HG02571 (cell line): ENCODE measurements at regions not wholly inside any gene's neighbourhood (a gene's known extent, or its start where the extent isn't known, plus 50 kb on each side); places are given as distances from the start of the nearest gene placed in this dataset.
"Not testable (repeated sequence)": the region's sequence is repeated elsewhere in the genome, so short reads cannot be mapped to it uniquely, and the experiment has no call there.

Source experiments
- ATAC-seq: cut with Tn5 transposase; IDR thresholded peaks from one replicate; pipeline ENCODE4 v1.9.1; 2021; ENCODE audit warnings: mild to moderate bottlenecking, moderate library complexity; ENCODE audit not compliant: unreplicated experiment

DNA sequence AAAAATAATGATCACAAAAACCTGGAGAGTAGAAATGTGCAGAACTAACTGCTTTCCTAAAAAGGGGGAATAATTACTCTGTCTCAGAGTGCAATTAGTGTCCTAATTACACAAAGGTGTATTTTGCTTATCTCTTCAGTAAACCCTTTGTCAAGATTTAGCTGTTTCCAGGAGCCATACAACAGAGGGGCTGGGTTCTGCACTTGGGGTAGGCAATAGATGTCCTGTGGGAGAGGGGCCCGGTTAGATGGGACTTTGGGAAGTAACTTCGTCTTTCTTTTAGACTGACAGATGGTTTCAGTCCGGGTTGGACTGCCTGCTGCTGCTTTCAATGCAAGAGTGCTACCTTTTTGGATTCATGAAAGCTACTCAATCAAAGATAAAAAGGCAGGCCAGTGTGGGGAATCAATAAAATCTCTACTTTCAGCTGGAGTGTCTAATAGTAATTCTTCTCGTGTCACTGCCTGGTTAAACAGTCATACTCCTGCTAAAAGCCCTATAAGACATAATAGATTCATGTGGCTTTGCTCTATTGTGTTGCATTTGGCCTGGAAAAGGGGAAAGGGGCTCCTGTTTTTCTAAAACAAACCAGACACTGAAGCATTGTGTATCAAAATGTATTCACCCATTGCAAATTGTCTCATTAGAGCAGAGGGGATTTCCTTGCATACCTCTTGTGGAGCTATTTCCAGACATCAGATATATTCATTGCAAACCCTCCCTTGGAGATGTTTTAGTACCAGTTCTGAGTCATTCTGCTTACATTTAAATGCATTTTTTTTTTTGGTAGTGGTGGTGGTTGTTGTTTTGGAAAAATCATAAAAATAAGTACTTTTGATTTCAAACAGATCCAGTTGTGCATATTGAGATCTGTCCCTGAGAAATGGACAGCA is 83.3 kb upstream of the PCDH8 start:
- ATAC-seq, result no peak

DNA sequence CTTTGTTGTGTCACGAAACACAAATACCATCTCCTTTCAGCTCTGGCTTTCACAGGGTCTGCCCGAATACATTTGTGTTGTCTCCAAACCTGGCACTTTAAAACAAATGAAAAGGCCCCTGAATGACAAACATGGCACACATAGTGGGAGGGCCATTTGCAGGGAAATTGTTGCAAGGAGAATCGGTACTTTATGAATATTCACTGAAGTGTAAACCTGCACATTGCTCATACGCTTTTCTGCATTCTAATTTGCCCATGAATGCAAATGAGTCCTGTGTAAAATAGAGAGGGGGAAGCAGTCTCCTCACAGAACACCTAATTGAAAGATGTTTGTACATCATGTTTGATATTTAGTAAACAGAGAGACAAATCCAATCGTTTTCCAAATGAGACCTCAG is 82.7 kb upstream of the PCDH8 start:
- no peak for ATAC-seq

DNA sequence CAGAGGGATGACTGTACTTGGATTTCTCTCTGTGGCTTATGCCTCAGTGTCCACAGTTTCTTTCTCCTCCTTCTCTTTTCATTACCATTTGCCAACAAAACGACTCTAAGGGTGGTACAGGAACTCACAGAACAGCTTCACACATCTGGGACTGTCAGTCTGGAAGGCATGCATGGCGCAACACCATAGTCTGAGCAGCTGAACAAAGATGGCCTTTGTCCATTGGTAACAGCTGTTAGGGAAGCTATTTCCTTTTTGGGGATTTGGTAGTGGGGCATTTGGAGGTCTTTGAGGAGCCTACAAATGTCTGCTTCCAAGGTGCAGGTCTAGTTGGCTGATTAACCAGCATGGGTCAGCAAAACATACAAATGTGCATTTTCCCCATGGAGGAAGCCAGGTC is 81.4 kb upstream of the PCDH8 start:
- ATAC-seq, result no peak

DNA sequence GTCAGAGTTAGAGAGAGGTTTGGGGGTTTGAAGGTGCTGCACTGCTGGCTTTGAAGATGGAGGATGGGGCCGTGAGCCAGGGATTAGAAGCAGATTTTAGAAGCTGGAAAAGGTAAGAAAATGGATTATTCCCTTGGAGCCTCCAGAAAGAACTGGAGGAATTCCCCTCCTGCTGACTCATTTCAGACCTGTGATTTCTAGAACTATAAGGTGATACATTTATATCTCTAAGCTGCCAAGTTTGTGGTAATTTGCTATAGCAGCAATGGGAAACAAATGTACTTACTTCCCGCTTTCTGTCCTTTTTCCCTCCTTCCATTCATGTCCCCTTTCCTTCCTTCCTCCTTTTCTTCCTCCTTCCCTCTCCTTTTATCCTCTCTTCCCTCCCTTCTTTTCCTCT is 78.5 kb upstream of the PCDH8 start:
- ATAC-seq, result no peak

DNA sequence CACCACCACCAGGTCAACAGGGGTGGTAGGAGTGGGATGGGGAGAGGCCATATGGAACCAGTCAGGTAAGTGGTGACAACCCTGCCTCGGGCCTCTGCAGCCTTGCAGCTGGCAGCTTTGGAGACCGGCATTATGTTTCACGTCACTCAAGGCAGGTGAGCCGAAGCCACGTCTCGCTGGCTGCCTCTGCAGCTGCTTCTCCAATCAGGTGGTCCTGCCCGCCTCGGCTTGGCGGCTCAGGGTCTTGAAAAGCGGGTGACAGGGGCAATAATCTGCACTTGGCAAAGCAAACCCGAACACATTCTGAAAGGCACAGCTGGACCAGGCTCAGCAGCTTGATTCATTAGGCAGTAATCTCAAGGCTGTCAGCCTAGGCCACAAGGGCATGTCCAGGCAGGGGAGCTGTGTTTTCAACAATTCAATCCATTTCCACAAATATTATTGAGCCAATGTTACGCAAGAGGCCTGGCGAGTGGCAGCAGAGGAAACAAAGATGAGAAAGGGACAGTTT is 77.4 kb upstream of the PCDH8 start:
- no peak for ATAC-seq

DNA sequence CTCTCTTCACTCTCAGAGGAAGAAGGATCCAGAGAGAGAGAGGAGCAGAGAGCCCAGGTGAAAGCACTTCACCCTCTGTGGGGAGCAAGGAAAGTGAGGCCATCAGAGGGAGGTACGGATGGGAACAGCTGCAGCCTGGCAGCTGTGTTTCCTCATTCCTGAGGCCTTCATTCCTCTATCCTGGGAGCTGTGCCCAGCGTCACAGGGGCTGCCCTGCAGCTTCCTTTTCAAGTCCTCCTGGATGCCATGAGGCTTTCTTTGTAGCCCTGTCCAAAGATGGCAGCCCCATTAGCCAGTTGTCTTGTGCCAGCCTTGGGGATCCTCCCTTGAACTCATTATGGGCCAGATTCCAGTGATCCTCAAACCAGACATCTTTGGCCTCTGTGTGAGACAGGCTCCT is 76.8 kb upstream of the PCDH8 start:
- no peak for ATAC-seq

DNA sequence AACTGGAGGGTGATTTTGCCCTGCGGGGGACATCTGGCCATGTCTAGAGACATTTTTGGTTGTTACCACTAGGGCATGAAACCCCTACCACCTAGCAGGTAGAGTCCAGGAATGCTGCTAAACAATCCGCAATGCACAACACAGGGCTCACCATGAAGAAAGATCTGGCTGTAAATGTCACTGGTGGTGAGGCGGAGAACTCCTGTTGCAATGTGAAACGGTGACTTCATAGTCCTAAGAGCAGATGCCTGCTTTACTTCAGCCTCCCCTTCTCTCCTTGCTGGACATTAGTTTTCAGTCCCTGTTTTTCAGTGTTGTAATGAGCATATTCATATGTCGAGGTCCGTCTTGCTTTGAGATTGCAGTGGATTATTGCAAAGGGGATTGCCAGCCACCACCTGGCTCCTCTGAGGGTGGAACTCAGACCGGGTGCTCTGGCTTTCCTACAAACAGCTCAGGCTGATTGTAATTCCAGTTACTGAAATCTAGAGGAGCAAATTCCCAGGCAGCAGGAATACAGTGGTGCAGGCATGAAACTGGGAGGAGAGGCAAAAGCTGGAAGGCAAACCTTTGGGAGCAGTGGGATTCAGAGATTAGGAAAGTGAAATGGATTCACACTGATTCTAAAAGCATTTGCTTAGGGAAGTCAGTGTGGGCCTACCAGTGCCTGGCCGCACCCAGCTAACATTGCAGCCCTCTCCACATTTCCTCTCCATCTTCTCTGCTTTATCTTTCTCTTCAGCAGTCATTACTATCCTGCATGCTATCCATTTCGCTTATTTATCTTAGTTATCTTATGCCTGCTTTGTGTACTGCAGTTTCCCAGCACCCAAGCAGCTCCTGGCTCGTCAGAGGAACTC is 76.1 kb upstream of the PCDH8 start:
- ATAC-seq, result no peak

DNA sequence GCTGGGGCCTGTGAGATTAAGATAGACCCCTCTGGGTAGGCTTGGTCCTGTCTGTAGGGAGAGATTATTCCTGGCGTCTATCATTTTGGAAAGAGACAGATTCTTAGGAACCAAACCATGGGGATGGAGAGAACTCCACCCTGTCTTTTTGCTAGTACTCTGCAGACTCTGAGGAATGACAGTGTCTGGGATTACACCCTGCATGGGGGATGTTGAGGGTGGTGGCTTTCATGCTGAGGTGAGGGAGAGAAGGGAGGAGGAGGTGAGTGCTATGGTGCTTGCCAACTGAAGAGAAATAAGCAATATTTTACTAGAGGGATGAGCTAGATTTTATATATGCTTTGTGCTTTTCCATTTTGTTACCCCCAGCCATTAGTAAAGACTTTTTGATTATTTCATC is 74.5 kb upstream of the PCDH8 start:
- no peak for ATAC-seq

DNA sequence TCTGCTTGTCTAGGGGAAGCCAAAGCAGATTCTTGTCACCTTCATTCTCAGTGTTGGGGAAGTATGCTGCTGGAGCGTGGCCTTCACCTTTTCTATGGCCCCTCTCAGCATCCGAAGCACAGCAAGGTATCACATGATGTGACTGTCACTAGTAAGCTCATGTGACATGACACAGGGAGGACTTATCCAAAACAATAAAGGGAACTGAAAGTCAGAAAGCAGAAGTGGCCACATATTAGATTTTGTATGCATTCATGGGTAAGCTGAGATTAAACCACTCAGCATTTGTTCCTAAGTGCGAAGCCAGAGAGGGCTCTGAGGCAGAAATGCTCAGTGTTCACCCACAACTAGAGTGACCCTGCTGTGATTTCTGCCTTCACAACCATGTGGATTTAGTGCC is 72.8 kb upstream of the PCDH8 start:
- peak; percentile 96 for ATAC-seq

DNA sequence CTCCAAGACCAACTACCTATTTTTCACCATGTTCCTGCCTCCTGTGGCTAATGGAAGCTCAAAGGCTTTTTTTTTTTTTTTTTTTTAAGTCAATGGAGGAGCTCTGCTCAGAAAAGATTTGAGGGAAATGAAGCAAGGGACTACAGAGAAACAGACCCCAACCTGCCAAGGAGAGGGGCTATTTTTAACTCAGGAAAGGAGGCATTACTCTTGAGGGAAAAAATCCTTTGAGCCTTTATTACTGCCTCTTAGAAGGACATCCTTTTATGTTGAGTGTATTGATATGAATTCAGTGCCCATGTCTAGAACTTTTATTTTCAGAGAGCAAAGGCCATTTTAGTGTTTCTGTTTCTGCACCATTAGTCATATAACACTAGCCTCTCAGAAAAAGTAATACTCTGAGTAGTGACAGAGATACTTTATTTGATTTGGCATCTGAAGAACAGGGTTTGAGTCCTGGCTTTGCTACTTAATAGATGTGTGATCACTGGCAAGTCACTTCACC is 68.1 kb upstream of the PCDH8 start:
- no peak for ATAC-seq

DNA sequence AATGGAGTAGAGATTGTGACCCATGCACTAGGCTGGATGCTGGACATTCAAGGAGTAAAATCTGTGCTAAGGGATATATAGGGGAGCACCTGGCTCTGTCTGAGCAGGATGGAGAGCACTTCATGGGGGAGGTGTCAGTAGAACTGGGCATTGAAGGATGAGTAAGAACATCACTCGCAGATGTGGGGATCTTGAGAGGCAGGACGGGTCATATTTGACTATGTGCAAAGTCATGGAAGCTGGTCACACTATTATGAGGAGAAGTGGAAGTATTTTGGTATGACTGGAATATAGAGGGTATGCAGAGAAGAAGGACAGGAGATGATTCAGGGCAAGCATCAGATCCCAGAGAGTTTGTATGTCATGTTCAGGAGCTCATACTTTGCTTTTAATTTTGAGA is 62.9 kb upstream of the PCDH8 start:
- ATAC-seq, result no peak

DNA sequence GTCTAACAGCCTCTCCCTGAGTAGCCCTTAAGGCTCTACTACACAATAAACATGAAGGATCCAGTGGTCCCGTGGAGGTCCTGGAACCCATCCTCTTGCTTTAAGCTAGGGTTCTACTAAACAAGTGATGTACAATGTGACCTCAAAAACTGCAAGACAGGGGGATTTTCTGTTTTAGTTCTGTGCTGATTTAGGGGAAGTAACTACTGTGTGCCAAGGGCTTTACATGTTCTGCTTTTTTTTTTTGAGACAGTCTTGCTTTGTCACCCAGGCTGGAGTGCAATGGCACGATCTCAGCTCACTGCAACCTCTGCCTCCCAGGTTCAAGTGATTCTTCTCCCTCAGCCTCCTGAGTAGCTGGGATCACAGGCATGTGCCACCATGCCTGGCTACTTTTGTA is 61.9 kb upstream of the PCDH8 start:
- ATAC-seq, result not testable (repeated sequence)

DNA sequence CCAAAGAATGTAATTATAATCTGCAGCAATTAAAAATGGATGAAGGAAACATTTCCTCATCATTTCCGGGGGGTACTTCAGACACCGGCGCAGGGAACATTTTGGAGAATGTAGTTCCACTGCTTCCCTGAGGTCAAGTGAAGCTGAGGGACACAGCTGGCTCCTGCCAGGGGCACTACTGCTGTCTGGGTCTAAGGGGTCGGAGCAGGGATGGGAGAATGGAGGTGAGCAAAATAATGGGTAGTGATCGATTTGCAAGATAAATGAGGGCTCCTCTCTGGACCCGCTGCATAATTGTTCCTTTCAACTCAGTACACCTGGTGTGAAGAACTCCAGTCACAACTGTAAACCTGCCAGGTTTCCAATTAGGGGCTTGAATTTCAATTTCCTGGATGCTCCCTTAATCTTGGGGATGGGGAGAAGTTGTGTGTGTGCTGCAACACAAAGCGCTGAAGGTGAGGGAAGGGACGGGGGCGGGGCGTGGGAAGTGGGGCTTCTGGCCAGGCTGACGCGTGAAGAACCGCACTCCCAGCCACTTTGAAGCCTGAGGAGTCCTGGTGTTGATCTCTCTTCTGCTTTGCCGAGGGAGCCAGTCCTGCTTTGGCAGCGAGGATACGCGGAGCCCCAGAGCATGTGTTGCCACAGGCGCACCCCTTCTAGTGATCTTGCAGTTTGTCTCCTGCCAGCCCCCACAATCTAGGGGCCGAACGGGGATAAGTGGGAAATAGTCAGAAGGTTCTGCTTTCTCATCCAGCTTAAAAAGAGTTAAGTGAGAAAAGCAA is 57.9 kb upstream of the PCDH8 start:
- ATAC-seq, result no peak

DNA sequence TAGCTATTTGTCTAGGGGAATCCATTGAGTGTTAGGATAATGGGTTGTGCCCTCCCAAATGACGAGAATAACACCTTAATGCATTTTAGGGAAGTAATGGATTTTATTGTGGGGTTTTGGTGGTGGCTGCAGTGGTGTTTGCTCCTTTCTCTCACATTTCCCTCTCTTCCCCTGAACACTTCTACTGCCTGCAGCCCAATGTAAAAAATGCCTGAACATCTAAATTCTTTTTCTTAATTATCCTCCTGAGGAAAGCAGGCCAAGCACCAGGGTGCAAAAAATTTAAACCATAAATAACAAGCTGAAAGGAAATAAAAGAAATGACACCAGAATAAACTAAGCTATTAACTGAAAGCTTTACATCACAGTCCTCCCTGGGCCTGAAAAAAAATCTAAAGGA is 57.3 kb upstream of the PCDH8 start:
- ATAC-seq, result no peak

DNA sequence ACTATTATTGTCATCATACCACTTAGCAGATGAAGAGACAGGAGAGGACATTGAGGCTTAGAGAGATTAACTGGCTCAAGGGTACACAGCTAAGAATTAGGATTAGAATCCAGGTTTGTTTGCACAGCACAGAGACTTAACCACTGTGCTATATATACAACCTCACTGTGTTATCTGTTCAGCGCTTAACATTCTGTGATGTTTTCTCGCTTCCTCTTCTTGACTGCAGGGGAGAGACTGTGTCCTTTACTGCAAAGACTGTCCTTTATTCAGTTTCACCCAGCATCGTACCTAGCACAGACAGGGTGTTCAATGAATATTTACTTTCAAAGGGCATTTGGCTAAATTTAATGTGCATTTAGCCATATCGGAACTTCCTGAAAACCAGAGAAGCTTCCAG is 54.9 kb upstream of the PCDH8 start:
- ATAC-seq, result peak; percentile 92

DNA sequence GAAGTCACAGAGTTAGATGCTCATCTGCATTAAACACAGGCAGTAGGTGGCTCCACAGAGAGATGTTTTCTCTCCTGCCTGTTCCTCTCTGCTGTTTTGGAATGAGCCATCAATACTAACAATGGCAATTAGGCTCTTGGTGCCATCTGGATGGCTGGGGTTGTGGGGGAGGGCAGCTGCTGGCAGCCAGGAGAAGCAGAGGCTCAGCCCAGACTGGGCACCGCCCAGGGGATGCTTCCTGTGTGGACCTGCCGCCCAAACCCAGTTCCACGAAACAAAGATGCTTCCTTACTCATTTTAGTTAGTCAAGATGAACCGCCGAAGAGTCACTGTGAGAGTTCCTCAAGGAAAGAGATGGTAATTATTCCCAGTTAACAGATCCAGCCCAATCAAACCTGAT is 50.8 kb upstream of the PCDH8 start:
- ATAC-seq, result no peak
